ENCODE measurements at regions not wholly inside any gene's neighbourhood (a gene's known extent, or its start where the extent isn't known, plus 50 kb on each side); places are given as distances from the start of the nearest gene placed in this dataset.
A peak's percentile ranks its signal among the peaks of the same experiment; 100 is the strongest.

- no peak for ATAC-seq
Observed at GRCh38 chr18:55038162-55038561, 78.9 kb upstream of the CCDC68 start.

- ATAC-seq, result no peak
Observed at GRCh38 chr18:55034742-55035141, 75.5 kb upstream of the CCDC68 start.

GRCh38 chr18:55031979-55032378 is 72.7 kb upstream of the CCDC68 start:
- ATAC-seq, result peak in 1 of 2 donors; percentile 30

- no peak for ATAC-seq
Observed at GRCh38 chr18:55031576-55031975, 72.3 kb upstream of the CCDC68 start.

GRCh38 chr18:55031164-55031563 is 71.9 kb upstream of the CCDC68 start:
- ATAC-seq, result no peak

- ATAC-seq, result no peak
Observed at GRCh38 chr18:55024564-55024963, 65.3 kb upstream of the CCDC68 start.

- ATAC-seq, result no peak
Observed at GRCh38 chr18:55018602-55019001, 59.3 kb upstream of the CCDC68 start.

GRCh38 chr18:55014095-55014494 is 54.8 kb upstream of the CCDC68 start:
- ATAC-seq, result no peak

GRCh38 chr18:55013685-55014084 is 54.4 kb upstream of the CCDC68 start:
- ATAC-seq, result no peak

GRCh38 chr18:55013086-55013485 is 53.8 kb upstream of the CCDC68 start:
- ATAC-seq, result no peak

- no peak for ATAC-seq
Observed at GRCh38 chr18:55012008-55012407, 52.7 kb upstream of the CCDC68 start.

Data from activated CD4-positive, CD25-positive, alpha-beta regulatory T cell treated with anti-CD3 and anti-CD28 coated beads, Interleukin-2, amount 50 U/mL, for 24 hours (primary cell).